Duodenal mucosa (tissue), 2 donors: ENCODE measurements at regions not wholly inside any gene's neighbourhood (a gene's known extent, or its start where the extent isn't known, plus 50 kb on each side); places are given as distances from the start of the nearest gene placed in this dataset.
"Not testable (repeated sequence)": the region's sequence is repeated elsewhere in the genome, so short reads cannot be mapped to it uniquely, and the experiment has no call there.

ENCODE experiments used
- H3K27ac ChIP-seq: one replicate; pipeline ENCODE4 v1.7.0; 2013; ENCODE audit warnings: low read depth, low read length
- H3K27me3 ChIP-seq, 2 donors: one replicate each; pipeline ENCODE4 v1.7.0; 2013; ENCODE audit warnings: low read length in 2 of 2, control low read depth in 1 of 2; ENCODE audit not compliant: insufficient read depth in 2 of 2, control insufficient read depth in 1 of 2
- H3K36me3 ChIP-seq, 2 donors: one replicate each; pipeline ENCODE4 v1.7.0; 2013; ENCODE audit warnings: low read length in 2 of 2, control low read depth in 1 of 2; ENCODE audit not compliant: insufficient read depth in 2 of 2, control insufficient read depth in 1 of 2
- H3K4me1 ChIP-seq, 2 donors: one replicate each; pipeline ENCODE4 v1.7.0; 2013; ENCODE audit warnings: low read length in 2 of 2, control low read depth in 1 of 2; ENCODE audit not compliant: insufficient read depth in 2 of 2, control insufficient read depth in 1 of 2
- H3K4me3 ChIP-seq, 2 donors: one replicate each; pipeline ENCODE4 v1.7.0; 2013; ENCODE audit warnings: low read length in 2 of 2, low read depth in 1 of 2
- H3K9ac ChIP-seq, 2 donors: one replicate each; pipeline ENCODE4 v1.7.0; 2013; ENCODE audit warnings: low read length in 2 of 2, low read depth in 1 of 2
- H3K9me3 ChIP-seq, 2 donors: one replicate each; pipeline ENCODE4 v1.7.0; 2013; ENCODE audit warnings: low read length in 2 of 2, control low read depth in 1 of 2; ENCODE audit not compliant: control insufficient read depth in 1 of 2

GRCh38 chr10:2037246-2037645 lies 299.9 kb upstream of the ADARB2 start:
- Histone ChIP-seq H3K9ac (no peak overlapping the region), H3K27ac (no peak overlapping the region), H3K27me3 (peaks cover 0 to 3% of the 10 kb centered on the region in 2 donors), H3K4me3 (no peak overlapping the region), H3K36me3 (no peaks in the 10 kb centered on the region), H3K4me1 (no peaks in the 10 kb centered on the region), H3K9me3 (no peaks in the 10 kb centered on the region)

GRCh38 chr10:2036209-2036608 lies 298.9 kb upstream of the ADARB2 start:
- no peak overlapping the region for H3K4me3 ChIP-seq
- H3K9me3 ChIP-seq, result no peaks in the 10 kb centered on the region
- H3K4me1 ChIP-seq, result no peaks in the 10 kb centered on the region
- H3K36me3 ChIP-seq, result no peaks in the 10 kb centered on the region
- no peak overlapping the region for H3K9ac ChIP-seq
- no peak overlapping the region for H3K27ac ChIP-seq
- peaks cover 0 to 3% of the 10 kb centered on the region in 2 donors for H3K27me3 ChIP-seq

GRCh38 chr10:2030046-2030445 lies 292.7 kb upstream of the ADARB2 start:
- H3K4me1 ChIP-seq, result no peaks in the 10 kb centered on the region
- no peaks in the 10 kb centered on the region for H3K36me3 ChIP-seq
- H3K9me3 ChIP-seq, result no peaks in the 10 kb centered on the region

GRCh38 chr10:2026936-2027335 lies 289.6 kb upstream of the ADARB2 start:
- no peak overlapping the region for H3K4me3 ChIP-seq
- H3K9me3 ChIP-seq, result no peaks in the 10 kb centered on the region
- H3K36me3 ChIP-seq, result no peaks in the 10 kb centered on the region
- no peak overlapping the region for H3K27ac ChIP-seq
- H3K9ac ChIP-seq, result no peak overlapping the region
- H3K4me1 ChIP-seq, result no peaks in the 10 kb centered on the region
- H3K27me3 ChIP-seq, result no peaks in the 10 kb centered on the region

More at GRCh38 chr10:2030046-2030445, 292.7 kb upstream of the ADARB2 start:
- Histone ChIP-seq H3K9ac (no peak overlapping the region), H3K27me3 (no peaks in the 10 kb centered on the region), H3K4me3 (no peak overlapping the region), H3K27ac (no peak overlapping the region)

GRCh38 chr10:2024750-2025149 lies 287.4 kb upstream of the ADARB2 start:
- H3K9ac ChIP-seq, H3K27me3 ChIP-seq, H3K36me3 ChIP-seq, H3K4me1 ChIP-seq, H3K27ac ChIP-seq, H3K9me3 ChIP-seq, H3K4me3 ChIP-seq: not testable (repeated sequence)

GRCh38 chr10:2023687-2024086 lies 286.4 kb upstream of the ADARB2 start:
- no peak overlapping the region for H3K4me3 ChIP-seq
- no peaks in the 10 kb centered on the region for H3K27me3 ChIP-seq
- H3K9me3 ChIP-seq, result no peaks in the 10 kb centered on the region
- no peak overlapping the region for H3K9ac ChIP-seq
- H3K4me1 ChIP-seq, result no peaks in the 10 kb centered on the region
- no peaks in the 10 kb centered on the region for H3K36me3 ChIP-seq
- no peak overlapping the region for H3K27ac ChIP-seq

GRCh38 chr10:2022401-2022800 lies 285.1 kb upstream of the ADARB2 start:
- Histone ChIP-seq H3K4me3 (no peak overlapping the region), H3K4me1 (no peaks in the 10 kb centered on the region), H3K27me3 (no peaks in the 10 kb centered on the region), H3K9ac (no peak overlapping the region), H3K9me3 (no peaks in the 10 kb centered on the region), H3K27ac (no peak overlapping the region), H3K36me3 (no peaks in the 10 kb centered on the region)

- H3K4me3 ChIP-seq, result no peak overlapping the region
- no peaks in the 10 kb centered on the region for H3K27me3 ChIP-seq
- no peak overlapping the region for H3K27ac ChIP-seq
- H3K36me3 ChIP-seq, result no peaks in the 10 kb centered on the region
- no peaks in the 10 kb centered on the region for H3K9me3 ChIP-seq
- H3K4me1 ChIP-seq, result no peaks in the 10 kb centered on the region
- H3K9ac ChIP-seq, result no peak overlapping the region
These were observed 283.5 kb upstream of the ADARB2 start for GRCh38 chr10:2020836-2021235.

- H3K27ac ChIP-seq, result no peak overlapping the region
- H3K9me3 ChIP-seq, result no peaks in the 10 kb centered on the region
- no peaks in the 10 kb centered on the region for H3K36me3 ChIP-seq
- H3K4me1 ChIP-seq, result no peaks in the 10 kb centered on the region
- no peak overlapping the region for H3K9ac ChIP-seq
- no peaks in the 10 kb centered on the region for H3K27me3 ChIP-seq
- H3K4me3 ChIP-seq, result no peak overlapping the region
These were observed 282.5 kb upstream of the ADARB2 start for GRCh38 chr10:2019803-2020202.

- no peak overlapping the region for H3K4me3 ChIP-seq
- no peak overlapping the region for H3K9ac ChIP-seq
- no peak overlapping the region for H3K27ac ChIP-seq
- H3K4me1 ChIP-seq, result no peaks in the 10 kb centered on the region
- H3K27me3 ChIP-seq, result no peaks in the 10 kb centered on the region
- no peaks in the 10 kb centered on the region for H3K9me3 ChIP-seq
- no peaks in the 10 kb centered on the region for H3K36me3 ChIP-seq
These were observed 282.0 kb upstream of the ADARB2 start for GRCh38 chr10:2019281-2019680.

GRCh38 chr10:2014541-2014940 lies 277.2 kb upstream of the ADARB2 start:
- no peaks in the 10 kb centered on the region for H3K36me3 ChIP-seq
- no peaks in the 10 kb centered on the region for H3K4me1 ChIP-seq

More at GRCh38 chr10:2014541-2014940, 277.2 kb upstream of the ADARB2 start:
- H3K4me3 ChIP-seq, result no peak overlapping the region
- H3K27ac ChIP-seq, result no peak overlapping the region
- no peaks in the 10 kb centered on the region for H3K27me3 ChIP-seq
- no peaks in the 10 kb centered on the region for H3K9me3 ChIP-seq
- no peak overlapping the region for H3K9ac ChIP-seq
